WTC11 (cell line): ENCODE measurements at regions not wholly inside any gene's neighbourhood (a gene's known extent, or its start where the extent isn't known, plus 50 kb on each side); places are given as distances from the start of the nearest gene placed in this dataset.
"Not testable (repeated sequence)": the region's sequence is repeated elsewhere in the genome, so short reads cannot be mapped to it uniquely, and the experiment has no call there.

Source experiments
- ATAC-seq: fragments of 200-7000 bp; cut with Tn5 transposase; 2 replicates; pipeline ENCODE4 v1.10.0; 2021; ENCODE audit warnings: mild to moderate bottlenecking, moderate library complexity
- CTCF ChIA-PET: fragments of 300-600 bp; sonication (Branson Sonifier 250); formaldehyde crosslinking; loops from one replicate; lab custom pipeline; 2021; ENCODE audit warnings: antibody characterized with exemption; lab: Charles Lee
- POLR2A ChIA-PET: fragments of 350-600 bp; sonication (Branson Sonifier 250); formaldehyde crosslinking; loops from one replicate; lab custom pipeline; 2021; ENCODE audit warnings: antibody characterized with exemption; lab: Charles Lee
- DNase-seq: peaks from one replicate; pipeline ENCODE4 v3.0.0; 2021; ENCODE audit warnings: low spot score
- H3K27ac Mint-ChIP-seq: 2 replicates; pipeline ENCODE4 v1.8.0; 2021; ENCODE audit warnings: mixed read lengths
- H3K27me3 Mint-ChIP-seq: 2 replicates; pipeline ENCODE4 v1.8.0; 2021; ENCODE audit warnings: low read depth, mild to moderate bottlenecking, moderate library complexity, mixed read lengths
- H3K36me3 Mint-ChIP-seq: 2 replicates; pipeline ENCODE4 v1.8.0; 2021; ENCODE audit warnings: mixed read lengths
- H3K4me1 Mint-ChIP-seq: 2 replicates; pipeline ENCODE4 v1.8.0; 2022; ENCODE audit warnings: mixed read lengths
- H3K4me3 Mint-ChIP-seq: 2 replicates; pipeline ENCODE4 v1.8.0; 2021; ENCODE audit warnings: mild to moderate bottlenecking, moderate library complexity, mixed read lengths
- H3K9me3 Mint-ChIP-seq: 2 replicates; pipeline ENCODE4 v1.8.0; 2021; ENCODE audit warnings: mixed read lengths
- ATF6 ChIP-seq: sonication (generic); formaldehyde crosslinking; IDR thresholded peaks from 2 replicates; pipeline ENCODE4 v1.8.1; 2023; ENCODE audit warnings: mild to moderate bottlenecking, missing genetic modification reagents
- CREM ChIP-seq: sonication (generic); formaldehyde crosslinking; IDR thresholded peaks from 2 replicates; pipeline ENCODE4 v1.8.1; 2022; ENCODE audit warnings: mild to moderate bottlenecking, missing genetic modification reagents, moderate library complexity
- CTCF ChIP-seq: fragments of 200-600 bp; IDR thresholded peaks from 2 replicates; pipeline ENCODE4 v1.8.0; 2022; ENCODE audit warnings: antibody characterized with exemption
- ELF4 ChIP-seq: sonication (generic); formaldehyde crosslinking; IDR thresholded peaks from 2 replicates; pipeline ENCODE4 v1.8.1; 2022; ENCODE audit warnings: low read depth, mild to moderate bottlenecking, moderate library complexity, missing genetic modification reagents
- FOXK1 ChIP-seq: sonication (generic); formaldehyde crosslinking; IDR thresholded peaks from 2 replicates; pipeline ENCODE4 v1.8.0; 2022; ENCODE audit warnings: mild to moderate bottlenecking, moderate library complexity, missing genetic modification reagents
- FOXP1 ChIP-seq: sonication (generic); formaldehyde crosslinking; IDR thresholded peaks from 2 replicates; pipeline ENCODE4 v1.8.0; 2022; ENCODE audit warnings: missing genetic modification reagents, mild to moderate bottlenecking, moderate library complexity, borderline replicate concordance
- JAZF1 ChIP-seq: fragments of 250-450 bp; sonication (Bioruptor Pico); IDR thresholded peaks from 2 replicates; pipeline ENCODE4 v1.9.0; 2021; ENCODE audit warnings: moderate library complexity, mild to moderate bottlenecking, inconsistent platforms
- NR3C1 ChIP-seq: sonication (generic); formaldehyde crosslinking; conservative IDR thresholded peaks from 2 replicates; pipeline ENCODE4 v1.8.1; 2023; ENCODE audit warnings: low read depth, mild to moderate bottlenecking, missing genetic modification reagents
- ZBTB43 ChIP-seq: sonication (generic); formaldehyde crosslinking; IDR thresholded peaks from 2 replicates; pipeline ENCODE4 v1.8.1; 2023; ENCODE audit warnings: mild to moderate bottlenecking, missing genetic modification reagents
- ZNF232 ChIP-seq: sonication (generic); formaldehyde crosslinking; IDR thresholded peaks from 2 replicates; pipeline ENCODE4 v1.8.0; 2022; ENCODE audit warnings: mild to moderate bottlenecking, missing genetic modification reagents
- ZNF317 ChIP-seq: sonication (generic); formaldehyde crosslinking; IDR thresholded peaks from 2 replicates; pipeline ENCODE4 v1.8.1; 2023; ENCODE audit warnings: low read depth, mild to moderate bottlenecking, moderate library complexity, missing genetic modification reagents, borderline replicate concordance
- ZNF423 ChIP-seq: fragments of 250-450 bp; sonication (Bioruptor Pico); IDR thresholded peaks from 2 replicates; pipeline ENCODE4 v2.1.2; 2022; ENCODE audit warnings: mild to moderate bottlenecking, moderate library complexity
- ZNF425 ChIP-seq: fragments of 250-450 bp; sonication (Bioruptor Pico); conservative IDR thresholded peaks from 2 replicates; pipeline ENCODE4 v1.9.0; 2021; ENCODE audit warnings: mild to moderate bottlenecking

GRCh38 chr13:70755456-70755855 is 647.2 kb upstream of the KLHL1 start:
- DNase-seq, result no peak
- Mint-ChIP-seq H3K4me3 (no peak overlapping the region), H3K4me1 (no peaks in the 10 kb centered on the region), H3K36me3 (no peaks in the 10 kb centered on the region), H3K9me3 (no peaks in the 10 kb centered on the region), H3K27ac (no peak overlapping the region), H3K27me3 (no peaks in the 10 kb centered on the region)
- no peak for TF ChIP-seq ZNF232 (CRISPR knock-in tag)
- no peak for TF ChIP-seq ZNF317 (CRISPR knock-in tag)
- no peak for TF ChIP-seq CREM
- no peak for TF ChIP-seq ZNF425 (CRISPR knock-in tag)
- TF ChIP-seq NR3C1 (CRISPR knock-in tag), result no peak
- no peak for TF ChIP-seq CTCF
- TF ChIP-seq ATF6 (CRISPR knock-in tag), result no peak
- TF ChIP-seq FOXP1 (CRISPR knock-in tag), result no peak
- TF ChIP-seq JAZF1 (CRISPR knock-in tag), result no peak
- TF ChIP-seq ZBTB43, result no peak
- no peak for TF ChIP-seq ZNF423 (CRISPR knock-in tag)
- no peak for ATAC-seq
- ChIA-PET POLR2A (no interaction called here), CTCF (no interaction called here)

- ChIA-PET CTCF (no interaction called here), POLR2A (no interaction called here)
- TF ChIP-seq FOXK1 (CRISPR knock-in tag) (no peak), ELF4 (CRISPR knock-in tag) (no peak)
- Mint-ChIP-seq H3K27me3 (no peaks in the 10 kb centered on the region), H3K9me3 (no peaks in the 10 kb centered on the region), H3K4me1 (no peaks in the 10 kb centered on the region), H3K4me3 (no peak overlapping the region), H3K27ac (no peak overlapping the region), H3K36me3 (no peaks in the 10 kb centered on the region)
- DNase-seq (no peak), ATAC-seq (no peak)
These were observed 639.0 kb upstream of the KLHL1 start for GRCh38 chr13:70747262-70747661.

- not testable (repeated sequence) for H3K36me3 Mint-ChIP-seq, H3K9me3 Mint-ChIP-seq, H3K27me3 Mint-ChIP-seq, H3K27ac Mint-ChIP-seq, H3K4me1 Mint-ChIP-seq, H3K4me3 Mint-ChIP-seq, ATAC-seq, DNase-seq
- CTCF ChIA-PET, result interaction anchor here (0.6 kb wide), 1 partner anchor 11 kb away, joined by 3 read pairs; no protein-coding TSS in a partner anchor
- POLR2A ChIA-PET, result interaction anchor here (0.7 kb wide), 1 partner anchor 15 kb away, joined by 3 read pairs; no protein-coding TSS in a partner anchor
These were observed 638.2 kb upstream of the KLHL1 start for GRCh38 chr13:70746469-70746868.
